GM18508 (cell line): ENCODE measurements at regions not wholly inside any gene's neighbourhood (a gene's known extent, or its start where the extent isn't known, plus 50 kb on each side); places are given as distances from the start of the nearest gene placed in this dataset.

Source experiments
- ATAC-seq: cut with Tn5 transposase; IDR thresholded peaks from one replicate; pipeline ENCODE4 v1.9.1; 2021; ENCODE audit warnings: moderate number of reproducible peaks; ENCODE audit not compliant: insufficient read depth, unreplicated experiment

DNA sequence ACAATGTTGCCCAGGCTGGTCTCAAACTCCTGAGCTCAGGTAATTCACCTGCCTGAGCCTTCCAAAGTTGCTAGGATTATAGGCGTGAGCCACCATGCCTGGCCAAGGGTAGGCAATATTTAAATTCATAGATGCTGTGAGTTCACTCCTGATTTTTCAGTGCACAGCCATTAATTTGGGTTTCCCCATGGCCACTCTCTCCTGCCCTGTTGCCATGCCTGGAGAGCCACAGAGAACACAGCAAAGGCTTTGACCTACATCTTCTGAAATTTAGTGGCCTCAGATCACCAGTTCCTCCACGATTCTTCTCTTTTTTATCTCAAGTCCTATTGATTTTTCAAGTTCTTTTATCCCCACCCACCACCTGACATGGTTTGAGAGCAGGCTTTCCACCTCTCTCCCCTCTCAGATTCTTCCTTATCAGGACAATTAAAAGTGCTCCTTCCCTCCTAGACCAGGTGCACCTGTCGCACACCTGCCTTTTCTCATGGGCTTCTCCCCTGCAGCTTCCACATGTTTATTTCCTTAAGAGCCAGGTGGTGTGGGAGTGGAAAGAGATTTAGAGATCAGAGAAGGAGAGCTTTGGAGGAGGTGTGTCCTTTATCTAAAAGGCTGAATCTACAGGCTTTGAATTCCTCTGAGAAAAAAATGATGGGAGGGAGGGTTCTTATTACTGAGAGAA lies 123.8 kb downstream of the ADRA2A start:
- no peak for ATAC-seq

DNA sequence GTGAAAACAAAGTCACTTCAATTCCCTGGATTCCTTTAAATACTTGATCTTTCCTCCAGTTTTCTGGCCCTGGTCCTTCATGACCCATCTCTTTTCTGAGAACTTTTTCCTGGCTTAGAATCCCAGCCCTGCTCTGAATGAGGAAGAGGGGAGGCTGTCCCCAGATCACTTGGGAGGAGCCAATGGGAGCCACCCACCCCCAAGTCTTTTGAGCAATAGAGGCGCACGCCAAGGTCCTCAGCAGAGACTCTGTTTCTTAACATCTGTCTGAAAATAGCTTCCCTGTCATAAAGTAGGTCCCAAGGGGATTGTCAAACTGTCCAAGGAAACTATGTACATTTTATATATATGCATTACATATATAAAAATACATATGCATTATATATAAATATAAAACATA lies 126.8 kb downstream of the ADRA2A start:
- ATAC-seq = no peak

DNA sequence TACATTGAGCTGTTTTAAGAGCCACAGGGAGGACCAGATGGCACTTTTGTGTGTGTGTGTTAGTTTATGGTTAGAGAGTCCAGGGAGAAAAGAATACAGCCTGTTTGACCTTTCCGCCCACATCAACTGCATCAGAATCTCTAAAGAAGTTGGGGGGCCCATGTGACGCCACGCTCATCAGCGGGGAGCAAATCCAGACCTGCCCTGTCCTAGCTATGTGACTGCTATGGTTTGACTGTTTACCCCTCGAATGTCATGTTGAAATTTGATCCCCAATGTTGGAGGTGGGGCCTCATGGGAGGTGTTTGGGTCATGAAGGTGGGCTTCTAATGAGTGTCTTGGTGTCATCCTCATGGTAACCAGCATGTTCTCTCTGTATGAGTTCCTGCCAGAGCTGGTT lies 128.0 kb downstream of the ADRA2A start:
- no peak for ATAC-seq

DNA sequence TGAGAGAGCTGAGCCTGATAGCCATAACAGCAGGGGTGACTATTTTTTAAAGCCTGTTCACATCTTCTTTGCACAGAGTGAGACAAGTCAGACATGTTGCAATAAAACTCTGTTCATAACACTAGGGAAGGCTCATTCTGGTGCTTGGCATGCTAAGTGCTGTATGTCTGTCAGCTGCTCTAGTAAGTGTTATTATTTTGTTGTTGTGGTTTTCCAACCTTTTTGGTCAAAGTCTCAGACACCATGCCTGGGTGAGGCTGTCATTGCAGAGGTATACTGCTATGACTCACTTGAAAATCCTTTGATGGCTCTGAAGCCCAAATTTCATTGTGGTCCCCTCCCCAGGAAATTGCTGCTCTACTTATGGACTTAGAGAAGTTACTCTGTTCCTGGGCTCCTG lies 129.7 kb downstream of the ADRA2A start:
- ATAC-seq = no peak

GRCh38 chr10:111207500-111207899 lies 130.7 kb downstream of the ADRA2A start:
- ATAC-seq = no peak

DNA sequence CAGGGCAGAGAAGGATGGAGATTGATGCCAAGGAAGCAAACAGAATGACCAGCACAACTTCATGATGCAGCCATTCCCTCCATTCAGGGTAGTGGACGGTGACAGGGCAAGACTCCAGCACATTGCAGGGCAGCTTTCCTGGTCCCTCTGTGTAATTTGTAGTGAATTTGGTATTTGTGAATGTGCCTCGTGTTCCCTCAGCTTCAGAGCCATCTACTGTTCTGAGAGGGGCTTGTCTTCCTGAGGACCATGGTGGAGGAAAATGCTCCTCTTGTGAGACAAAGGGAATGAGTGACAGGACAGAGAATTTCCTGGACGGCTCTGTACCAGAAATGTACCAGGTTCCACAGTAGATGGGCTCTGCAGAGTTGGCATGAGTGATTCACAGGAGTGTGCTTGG lies 132.1 kb downstream of the ADRA2A start:
- ATAC-seq = no peak

DNA sequence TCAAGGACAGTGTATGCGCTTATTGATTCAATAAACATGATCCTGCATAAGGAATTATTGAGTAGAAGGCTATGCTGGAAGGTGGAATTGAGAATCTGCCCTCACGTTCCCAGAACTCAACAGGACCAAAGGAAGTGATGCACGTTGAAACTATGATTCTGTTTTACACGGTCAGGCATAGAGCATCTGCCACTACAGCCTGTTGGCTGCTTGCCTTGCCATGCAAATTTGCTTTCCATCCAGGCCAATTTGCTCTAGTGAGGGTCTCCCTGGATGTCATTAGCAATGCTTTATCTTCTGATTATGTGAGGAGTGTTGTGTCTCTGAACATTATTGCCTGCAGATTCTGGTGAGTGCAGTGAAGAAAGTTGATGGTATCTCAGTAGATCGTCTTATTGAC lies 132.9 kb downstream of the ADRA2A start:
- ATAC-seq = no peak

GRCh38 chr10:111211241-111211640 lies 134.4 kb downstream of the ADRA2A start:
- no peak for ATAC-seq

- no peak for ATAC-seq
Measured at GRCh38 chr10:111211706-111212105, 134.9 kb downstream of the ADRA2A start.

GRCh38 chr10:111221682-111222480 lies 145.1 kb downstream of the ADRA2A start:
- ATAC-seq = no peak

DNA sequence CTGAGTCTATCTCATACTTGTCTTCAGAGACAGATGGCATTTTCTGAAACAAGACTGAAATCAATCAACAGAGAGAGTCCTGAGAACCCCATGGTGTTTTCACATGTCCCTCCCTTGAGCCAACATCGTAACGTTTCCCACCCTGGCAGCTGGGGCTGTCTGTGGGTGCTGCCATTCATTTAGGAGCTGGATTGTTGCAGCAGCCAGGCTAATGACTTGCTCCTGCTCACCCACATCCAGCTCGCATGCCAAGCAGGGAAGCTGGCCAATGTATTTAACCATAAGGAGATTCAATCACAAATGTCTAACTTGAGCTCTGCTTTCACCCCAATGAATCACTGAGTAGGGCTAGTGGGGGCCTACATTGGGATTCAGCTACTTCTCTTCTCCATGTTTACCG lies 146.1 kb downstream of the ADRA2A start:
- ATAC-seq = no peak

- no peak for ATAC-seq
Measured at GRCh38 chr10:111231779-111232178, 154.9 kb downstream of the ADRA2A start.

GRCh38 chr10:111233439-111233838 lies 156.6 kb downstream of the ADRA2A start:
- ATAC-seq = no peak

DNA sequence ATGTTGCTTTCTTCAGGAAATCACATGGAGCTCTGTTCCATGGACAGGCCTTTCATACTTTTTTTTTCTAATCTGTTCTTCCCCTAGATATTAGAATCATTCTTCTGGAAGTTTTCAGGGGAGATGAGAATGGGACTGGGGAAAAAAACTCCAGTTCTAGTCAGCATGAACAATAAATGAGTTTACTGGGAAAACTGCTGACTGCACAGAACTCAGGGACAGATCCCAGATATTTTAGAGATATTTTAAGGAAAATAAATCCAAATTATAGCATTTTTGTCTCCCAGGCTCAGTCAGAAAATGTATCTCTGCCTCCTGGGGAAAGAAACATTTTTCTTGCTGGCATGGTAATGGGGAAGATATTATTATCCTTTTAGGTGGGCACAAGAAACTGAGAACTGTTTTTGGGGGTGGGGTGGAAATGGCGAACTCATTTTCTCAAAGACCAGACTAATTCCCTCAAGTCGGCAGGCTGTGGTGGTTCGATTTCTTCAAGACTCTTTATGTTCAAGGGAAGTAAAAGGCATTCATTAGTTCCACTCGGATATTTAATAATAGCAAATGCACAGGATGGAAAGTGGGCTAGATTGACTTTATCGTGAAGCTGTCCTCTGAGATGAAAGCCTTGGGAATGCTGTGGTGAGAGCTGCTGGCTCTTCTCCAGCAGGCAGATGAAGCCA lies 157.5 kb downstream of the ADRA2A start:
- ATAC-seq = no peak

- no peak for ATAC-seq
Measured at GRCh38 chr10:111234914-111235302, 158.1 kb downstream of the ADRA2A start.

GRCh38 chr10:111240348-111240747 lies 163.5 kb downstream of the ADRA2A start:
- no peak for ATAC-seq

DNA sequence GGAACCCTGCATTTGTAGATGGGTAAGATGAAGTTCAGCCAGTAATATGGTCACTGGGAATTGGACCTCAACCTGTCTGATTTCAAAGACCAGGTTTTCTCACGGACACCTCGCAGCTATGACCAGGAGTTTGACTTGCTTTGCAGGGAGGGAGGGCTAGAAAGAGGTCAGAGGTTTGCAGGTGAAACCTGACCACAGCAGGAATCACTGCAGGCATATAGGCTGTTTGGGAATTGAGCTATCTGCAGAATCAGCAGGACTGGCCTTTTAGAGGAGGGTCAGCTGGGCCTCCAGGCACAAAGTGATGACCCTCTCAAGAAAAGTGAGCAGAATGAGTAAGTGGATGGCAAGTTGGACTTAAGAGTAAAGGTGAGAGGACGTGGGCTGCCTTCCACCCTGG lies 166.3 kb downstream of the ADRA2A start:
- no peak for ATAC-seq

DNA sequence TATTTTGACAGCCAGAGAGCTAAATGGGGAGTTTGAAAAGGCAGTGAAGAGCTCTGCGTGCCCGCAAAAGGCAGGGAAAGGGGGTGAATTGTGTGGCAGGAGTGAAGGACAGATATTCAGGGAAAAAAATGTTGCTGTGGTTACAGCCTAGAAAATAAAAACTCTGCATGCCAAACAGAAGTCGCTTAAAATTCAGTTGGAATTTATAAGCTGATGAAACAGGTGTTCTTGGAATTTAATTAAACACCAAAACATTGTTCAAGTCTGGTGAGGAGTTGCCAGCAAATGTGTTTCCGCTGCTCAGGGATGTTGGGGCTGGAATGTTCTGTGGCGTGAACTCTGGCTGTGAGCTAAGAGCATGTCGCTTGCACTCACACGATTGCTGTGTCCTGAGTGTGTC lies 169.3 kb downstream of the ADRA2A start:
- no peak for ATAC-seq

DNA sequence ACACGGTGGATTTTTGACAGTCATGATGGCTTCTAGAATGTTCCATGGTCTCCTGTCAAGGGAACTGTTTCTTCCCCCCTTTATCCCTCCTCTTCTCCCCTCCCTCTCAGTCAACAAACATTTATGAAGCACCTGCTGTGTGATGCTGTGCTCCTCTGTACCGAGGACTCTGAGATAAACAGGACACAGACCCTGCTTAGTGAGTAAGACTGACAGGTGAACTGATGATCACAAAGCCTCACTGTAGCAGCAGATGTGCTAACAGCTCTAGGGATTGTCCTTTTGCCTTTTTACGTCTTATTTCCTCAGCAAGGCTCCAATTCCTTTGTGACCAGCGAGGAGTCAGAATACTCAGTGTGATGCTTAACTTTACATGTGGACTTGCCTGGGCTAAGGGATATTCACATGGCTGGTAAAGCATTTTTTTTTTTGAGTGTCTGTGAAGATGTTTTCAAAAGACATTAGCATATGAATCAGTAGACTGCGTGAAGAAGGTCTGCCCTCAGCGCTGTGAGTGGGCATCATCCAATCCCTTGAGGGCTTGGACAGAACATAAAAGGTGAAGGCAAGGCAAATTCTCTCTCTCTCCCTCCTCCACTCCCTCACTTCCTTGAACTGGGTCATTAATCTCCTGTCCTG lies 170.1 kb downstream of the ADRA2A start:
- no peak for ATAC-seq

DNA sequence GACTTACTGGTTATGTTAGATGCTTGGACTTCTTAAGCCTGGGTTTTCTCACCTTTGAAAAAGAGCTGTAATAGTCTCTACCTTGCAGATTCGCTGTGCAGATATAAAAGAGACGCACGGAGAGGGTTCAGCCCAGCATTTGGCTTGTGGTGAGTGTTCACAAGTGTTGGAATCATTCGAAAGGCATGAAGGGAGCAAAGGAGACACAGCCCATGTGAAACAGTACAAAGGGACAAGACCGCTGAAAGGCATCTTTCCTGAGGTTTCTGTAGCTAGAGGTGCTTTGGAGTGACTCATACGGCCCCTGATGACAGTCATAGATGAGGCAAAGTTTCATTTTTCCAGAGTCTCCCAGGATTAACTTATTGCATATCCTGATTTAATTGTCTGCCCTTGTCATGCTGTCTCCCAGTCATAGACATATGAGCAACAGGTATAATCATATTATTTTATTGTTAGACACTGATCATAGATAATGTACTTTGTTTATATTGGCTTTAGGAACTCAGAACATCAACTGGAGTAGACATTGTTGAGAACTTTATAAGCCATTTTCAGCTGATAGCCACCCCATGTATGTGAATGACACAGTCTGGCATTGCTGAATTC lies 171.1 kb downstream of the ADRA2A start:
- ATAC-seq = no peak

DNA sequence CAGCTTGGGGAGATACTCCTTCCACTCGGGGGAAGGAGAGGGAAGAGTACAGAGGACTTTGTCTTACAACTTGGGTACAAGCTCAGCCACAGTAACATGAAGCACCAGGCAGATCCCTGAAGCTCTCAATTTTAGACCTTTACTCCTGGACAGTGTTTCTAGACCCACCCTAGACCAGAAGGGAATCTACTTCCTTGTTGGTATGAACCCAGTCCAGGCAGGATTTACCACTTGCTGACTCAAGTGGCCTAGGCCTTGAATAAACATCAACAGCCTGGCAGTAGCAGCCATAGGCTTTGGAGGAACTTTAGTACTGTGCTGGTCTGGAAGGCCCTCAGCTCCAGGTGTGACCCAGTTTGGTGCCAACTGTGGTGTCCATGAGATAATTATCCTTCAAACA lies 173.1 kb downstream of the ADRA2A start:
- ATAC-seq = no peak
